Sigmoid colon (tissue), 3 donors: ENCODE measurements at regions not wholly inside any gene's neighbourhood (a gene's known extent, or its start where the extent isn't known, plus 50 kb on each side); places are given as distances from the start of the nearest gene placed in this dataset.

Experiments used
- POLR2A ChIP-seq, 2 donors: fragments of 450-650 bp; IDR thresholded peaks; one replicate each; pipeline ENCODE4 v1.6.1; 2016; ENCODE audit warnings: antibody characterized with exemption in 2 of 2, mild to moderate bottlenecking in 2 of 2, moderate library complexity in 2 of 2
- TF ChIP-seq, protein P1 (sequence below), 4 experiments: fragments of 450-650 bp in 3 of 4; fragments of 200-600 bp in 1 of 4; IDR thresholded peaks; one replicate each; pipeline ENCODE4 v1.5.1; 2016 to 2019; ENCODE audit warnings: antibody characterized with exemption in 4 of 4, mild to moderate bottlenecking in 3 of 4, moderate library complexity in 2 of 4

DNA sequence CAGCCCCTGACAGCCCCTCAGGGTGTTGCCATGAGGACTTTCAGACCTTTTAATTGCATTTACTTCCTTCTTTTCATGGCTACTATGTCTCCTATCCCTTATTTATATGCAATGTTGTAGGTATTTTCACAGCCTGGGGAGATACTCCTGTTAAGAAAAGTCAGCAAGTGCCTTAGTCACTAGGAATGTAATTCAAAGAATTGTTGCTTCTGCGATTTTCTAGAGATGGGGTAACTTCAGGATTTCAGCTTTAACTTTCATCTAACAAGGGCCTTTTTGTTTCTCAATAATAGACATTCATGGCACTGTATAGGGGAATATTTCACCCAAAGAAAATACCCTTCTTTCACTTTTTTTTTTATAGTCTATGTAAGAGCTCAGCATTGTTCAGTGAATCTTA lies 533.3 kb upstream of the MIS18BP1 start:
- TF ChIP-seq, protein P1, sequence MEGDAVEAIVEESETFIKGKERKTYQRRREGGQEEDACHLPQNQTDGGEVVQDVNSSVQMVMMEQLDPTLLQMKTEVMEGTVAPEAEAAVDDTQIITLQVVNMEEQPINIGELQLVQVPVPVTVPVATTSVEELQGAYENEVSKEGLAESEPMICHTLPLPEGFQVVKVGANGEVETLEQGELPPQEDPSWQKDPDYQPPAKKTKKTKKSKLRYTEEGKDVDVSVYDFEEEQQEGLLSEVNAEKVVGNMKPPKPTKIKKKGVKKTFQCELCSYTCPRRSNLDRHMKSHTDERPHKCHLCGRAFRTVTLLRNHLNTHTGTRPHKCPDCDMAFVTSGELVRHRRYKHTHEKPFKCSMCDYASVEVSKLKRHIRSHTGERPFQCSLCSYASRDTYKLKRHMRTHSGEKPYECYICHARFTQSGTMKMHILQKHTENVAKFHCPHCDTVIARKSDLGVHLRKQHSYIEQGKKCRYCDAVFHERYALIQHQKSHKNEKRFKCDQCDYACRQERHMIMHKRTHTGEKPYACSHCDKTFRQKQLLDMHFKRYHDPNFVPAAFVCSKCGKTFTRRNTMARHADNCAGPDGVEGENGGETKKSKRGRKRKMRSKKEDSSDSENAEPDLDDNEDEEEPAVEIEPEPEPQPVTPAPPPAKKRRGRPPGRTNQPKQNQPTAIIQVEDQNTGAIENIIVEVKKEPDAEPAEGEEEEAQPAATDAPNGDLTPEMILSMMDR (IDR thresholded peaks at IDR 0.05) = no peak
- no peak for TF ChIP-seq POLR2A (IDR thresholded peaks at IDR 0.05)
